ENCODE measurements at regions not wholly inside any gene's neighbourhood (a gene's known extent, or its start where the extent isn't known, plus 50 kb on each side); places are given as distances from the start of the nearest gene placed in this dataset.

DNA sequence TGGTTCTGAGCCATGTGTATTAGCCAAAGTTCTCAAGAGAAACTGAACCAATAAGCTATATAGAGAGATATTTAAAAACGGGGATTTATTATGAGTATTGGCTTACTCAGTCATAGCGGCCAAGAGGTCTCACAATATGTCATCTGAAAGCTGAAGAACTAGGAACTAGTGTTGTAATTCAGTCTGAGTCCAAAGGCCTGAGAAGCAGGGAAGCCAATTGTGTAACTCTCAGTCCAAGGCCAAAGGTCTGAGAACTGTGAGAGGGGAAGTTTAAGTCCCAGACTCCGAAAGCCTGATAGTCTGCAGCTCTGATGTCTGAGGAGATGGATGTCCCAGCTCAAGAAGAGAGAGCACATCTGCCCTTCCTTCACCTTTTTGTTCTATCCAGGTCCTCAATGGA is 344.8 kb upstream of the USP15 start:
- Mint-ChIP-seq H3K9me3 (no peaks in the 10 kb centered on the region), H3K27ac (ENCODE audit: unreplicated experiment) (no peak overlapping the region), H3K27me3 (ENCODE audit: low read depth) (no peaks in the 10 kb centered on the region), H3K4me3 (no peak overlapping the region), H3K36me3 (ENCODE audit: low read depth) (no peaks in the 10 kb centered on the region), H3K4me1 (no peaks in the 10 kb centered on the region)
- TF ChIP-seq, protein P1, sequence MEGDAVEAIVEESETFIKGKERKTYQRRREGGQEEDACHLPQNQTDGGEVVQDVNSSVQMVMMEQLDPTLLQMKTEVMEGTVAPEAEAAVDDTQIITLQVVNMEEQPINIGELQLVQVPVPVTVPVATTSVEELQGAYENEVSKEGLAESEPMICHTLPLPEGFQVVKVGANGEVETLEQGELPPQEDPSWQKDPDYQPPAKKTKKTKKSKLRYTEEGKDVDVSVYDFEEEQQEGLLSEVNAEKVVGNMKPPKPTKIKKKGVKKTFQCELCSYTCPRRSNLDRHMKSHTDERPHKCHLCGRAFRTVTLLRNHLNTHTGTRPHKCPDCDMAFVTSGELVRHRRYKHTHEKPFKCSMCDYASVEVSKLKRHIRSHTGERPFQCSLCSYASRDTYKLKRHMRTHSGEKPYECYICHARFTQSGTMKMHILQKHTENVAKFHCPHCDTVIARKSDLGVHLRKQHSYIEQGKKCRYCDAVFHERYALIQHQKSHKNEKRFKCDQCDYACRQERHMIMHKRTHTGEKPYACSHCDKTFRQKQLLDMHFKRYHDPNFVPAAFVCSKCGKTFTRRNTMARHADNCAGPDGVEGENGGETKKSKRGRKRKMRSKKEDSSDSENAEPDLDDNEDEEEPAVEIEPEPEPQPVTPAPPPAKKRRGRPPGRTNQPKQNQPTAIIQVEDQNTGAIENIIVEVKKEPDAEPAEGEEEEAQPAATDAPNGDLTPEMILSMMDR (conservative IDR thresholded peaks at IDR 0.05), result no peak
- DNase-seq (ENCODE audit: low read depth, low spot score), result no peak

DNA sequence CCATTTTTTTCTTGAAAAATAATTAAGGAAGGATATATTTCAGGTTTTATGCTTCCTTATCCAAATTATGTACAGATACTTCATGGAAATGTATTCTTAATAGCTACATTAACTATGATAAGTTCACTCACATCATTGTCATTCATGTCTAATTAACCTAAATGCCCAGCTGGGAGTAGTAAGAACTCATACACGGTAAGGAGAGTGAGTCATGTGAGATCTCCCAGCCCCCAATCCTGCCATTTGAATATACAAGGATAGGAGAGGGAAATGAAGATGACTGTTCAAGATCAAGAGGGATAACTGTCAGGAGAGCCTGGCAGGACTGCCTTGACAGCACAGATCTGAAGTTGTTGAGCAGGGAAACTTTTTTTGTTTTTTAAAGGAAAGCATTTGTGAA is 343.4 kb upstream of the USP15 start:
- no peaks in the 10 kb centered on the region for H3K27me3 Mint-ChIP-seq (ENCODE audit: low read depth)
- H3K27ac Mint-ChIP-seq (ENCODE audit: unreplicated experiment), result no peak overlapping the region
- no peaks in the 10 kb centered on the region for H3K4me1 Mint-ChIP-seq
- no peak for DNase-seq (ENCODE audit: low read depth, low spot score)
- H3K36me3 Mint-ChIP-seq (ENCODE audit: low read depth), result no peaks in the 10 kb centered on the region
- peaks cover 3% of the 10 kb centered on the region for H3K9me3 Mint-ChIP-seq
- TF ChIP-seq, protein P1 (conservative IDR thresholded peaks at IDR 0.05), result no peak
- H3K4me3 Mint-ChIP-seq, result no peak overlapping the region

DNA sequence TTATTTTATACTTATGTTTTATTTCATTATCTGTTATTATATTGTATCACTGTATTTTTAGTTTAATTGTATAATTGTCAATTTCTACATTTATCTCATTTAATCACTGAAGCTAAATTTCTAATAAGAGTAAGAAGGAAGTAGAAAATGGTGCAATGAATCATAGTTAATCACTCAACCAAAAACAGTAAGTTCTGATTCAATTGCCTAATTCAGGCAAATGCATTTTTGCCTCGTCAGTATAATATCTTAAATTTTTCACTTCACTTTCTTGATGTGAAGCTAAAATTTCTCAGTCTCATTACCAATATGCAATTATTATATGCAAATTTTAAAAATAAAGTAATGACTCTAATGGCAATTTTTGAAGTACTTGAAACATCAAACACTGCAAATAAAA is 340.5 kb upstream of the USP15 start:
- H3K4me1 Mint-ChIP-seq, result no peaks in the 10 kb centered on the region
- DNase-seq (ENCODE audit: low read depth, low spot score), result no peak
- peaks cover 7% of the 10 kb centered on the region for H3K9me3 Mint-ChIP-seq
- H3K4me3 Mint-ChIP-seq, result no peak overlapping the region
- H3K27ac Mint-ChIP-seq (ENCODE audit: unreplicated experiment), result no peak overlapping the region
- TF ChIP-seq, protein P1 (conservative IDR thresholded peaks at IDR 0.05), result no peak
- H3K27me3 Mint-ChIP-seq (ENCODE audit: low read depth), result no peaks in the 10 kb centered on the region
- H3K36me3 Mint-ChIP-seq (ENCODE audit: low read depth), result no peaks in the 10 kb centered on the region

DNA sequence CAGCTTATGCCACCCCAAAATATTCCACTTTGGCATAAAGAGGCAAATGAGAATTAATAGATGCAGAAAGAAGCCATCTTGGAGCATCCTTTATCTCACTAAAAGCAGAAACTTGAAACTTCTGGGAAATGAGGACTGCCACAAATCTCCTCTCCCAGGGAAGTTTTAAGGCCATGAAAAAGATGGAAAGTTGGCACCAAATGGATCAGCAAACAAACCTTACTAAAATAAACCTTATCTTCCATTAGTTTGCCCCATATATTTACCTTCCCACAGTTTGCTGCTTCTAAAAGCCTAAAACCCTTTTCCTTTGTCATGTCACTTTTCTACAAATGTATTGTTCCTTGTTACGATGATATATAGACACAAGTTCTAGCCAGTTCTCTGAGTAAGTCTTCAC is 340.0 kb upstream of the USP15 start:
- H3K36me3 Mint-ChIP-seq (ENCODE audit: low read depth), result no peaks in the 10 kb centered on the region
- H3K27me3 Mint-ChIP-seq (ENCODE audit: low read depth), result no peaks in the 10 kb centered on the region
- H3K4me3 Mint-ChIP-seq, result no peak overlapping the region
- peaks cover 7% of the 10 kb centered on the region for H3K9me3 Mint-ChIP-seq
- TF ChIP-seq, protein P1 (conservative IDR thresholded peaks at IDR 0.05), result no peak
- no peak overlapping the region for H3K27ac Mint-ChIP-seq (ENCODE audit: unreplicated experiment)
- DNase-seq (ENCODE audit: low read depth, low spot score), result no peak
- no peaks in the 10 kb centered on the region for H3K4me1 Mint-ChIP-seq

DNA sequence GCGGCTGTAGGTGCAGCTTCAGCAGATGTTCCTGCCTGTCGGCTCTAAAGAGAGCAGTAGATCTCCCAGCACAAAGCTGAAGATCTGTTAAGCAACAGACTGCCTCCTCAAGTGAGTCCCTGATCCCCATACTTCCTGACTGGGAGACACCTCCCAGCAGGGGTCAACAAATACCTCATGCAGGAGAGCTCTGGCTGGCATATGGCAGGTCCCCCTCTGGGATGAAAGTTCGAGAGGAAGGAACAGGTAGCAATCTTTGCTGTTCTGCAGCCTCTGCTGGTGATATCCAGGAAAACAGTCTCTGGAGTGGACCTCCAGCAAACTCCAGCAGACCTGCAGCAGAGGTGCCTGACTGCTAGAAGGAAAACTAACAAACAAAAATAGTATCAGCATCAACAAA is 337.1 kb upstream of the USP15 start:
- TF ChIP-seq, protein P1 (conservative IDR thresholded peaks at IDR 0.05), result no peak
- Mint-ChIP-seq H3K4me3 (no peak overlapping the region), H3K27ac (ENCODE audit: unreplicated experiment) (no peak overlapping the region), H3K27me3 (ENCODE audit: low read depth) (no peaks in the 10 kb centered on the region), H3K9me3 (peaks cover 9% of the 10 kb centered on the region), H3K36me3 (ENCODE audit: low read depth) (no peaks in the 10 kb centered on the region), H3K4me1 (no peaks in the 10 kb centered on the region)
- DNase-seq (ENCODE audit: low read depth, low spot score), result no peak

DNA sequence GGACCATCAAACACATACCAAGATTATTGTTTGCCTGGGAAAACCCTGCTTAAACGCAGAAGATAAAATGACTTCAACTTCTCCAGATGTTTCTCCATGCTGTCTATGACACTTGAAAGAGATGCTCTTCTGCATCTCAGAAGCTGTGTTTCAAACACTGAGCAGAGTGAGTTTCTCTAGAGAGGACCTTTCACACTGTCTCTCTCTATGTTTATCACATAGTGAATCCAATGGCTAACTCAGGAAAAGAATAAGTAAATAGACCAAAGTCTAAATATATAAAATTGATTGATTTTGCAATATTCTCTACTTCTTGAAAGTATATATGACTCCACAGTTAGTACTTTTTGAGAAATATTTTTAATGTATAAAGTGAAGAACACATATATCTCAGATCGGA is 325.6 kb upstream of the USP15 start:
- H3K27me3 Mint-ChIP-seq (ENCODE audit: low read depth), result peaks cover 6% of the 10 kb centered on the region
- H3K27ac Mint-ChIP-seq (ENCODE audit: unreplicated experiment), result no peak overlapping the region
- TF ChIP-seq, protein P1 (conservative IDR thresholded peaks at IDR 0.05), result no peak
- DNase-seq (ENCODE audit: low read depth, low spot score), result no peak
- no peaks in the 10 kb centered on the region for H3K4me1 Mint-ChIP-seq
- no peaks in the 10 kb centered on the region for H3K36me3 Mint-ChIP-seq (ENCODE audit: low read depth)
- no peaks in the 10 kb centered on the region for H3K9me3 Mint-ChIP-seq
- H3K4me3 Mint-ChIP-seq, result no peak overlapping the region
